ENCODE measurements at regions not wholly inside any gene's neighbourhood (a gene's known extent, or its start where the extent isn't known, plus 50 kb on each side); places are given as distances from the start of the nearest gene placed in this dataset.

DNA sequence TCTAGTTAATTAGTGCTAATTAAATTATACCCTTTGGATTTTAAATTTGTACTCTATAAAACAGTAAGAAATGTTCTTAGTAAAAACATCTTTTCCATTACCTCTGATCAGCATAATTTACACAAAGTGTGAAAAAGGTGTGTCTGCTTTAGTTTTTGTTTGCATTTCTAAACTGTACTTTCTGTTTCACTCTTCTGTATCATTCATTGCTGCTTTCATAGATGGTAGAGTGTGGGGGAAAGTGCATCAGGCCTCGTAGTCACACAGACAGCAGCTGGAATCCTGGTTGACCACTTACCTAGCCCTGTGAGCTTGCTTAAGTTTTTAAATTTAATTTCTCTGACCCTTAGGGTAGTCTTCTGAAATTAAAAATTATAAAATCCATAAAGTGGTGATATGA is 275.4 kb upstream of the PITX2 start:
- Histone ChIP-seq H3K9me3 (ENCODE audit: control insufficient read depth in 4 of 4, low read length in 3 of 4) (no peaks in the 10 kb centered on the region), H3K27ac (ENCODE audit: low read depth in 1 of 2, low read length in 2 of 2) (no peak overlapping the region), H3K36me3 (ENCODE audit: control insufficient read depth in 4 of 4, insufficient read depth in 3 of 4, low read depth in 1 of 4, low read length in 3 of 4) (no peaks in the 10 kb centered on the region), H3K27me3 (ENCODE audit: control insufficient read depth in 4 of 4, insufficient read depth in 4 of 4, low read length in 3 of 4) (peaks cover 0 to 5% (median 0%) of the 10 kb centered on the region in 4 donors), H3K4me3 (ENCODE audit: low read depth in 1 of 3, low read length in 3 of 3) (no peak overlapping the region), H3K9ac (ENCODE audit: low read depth in 1 of 2, low read length in 2 of 2) (no peak overlapping the region), H3K4me1 (ENCODE audit: control insufficient read depth in 4 of 4, insufficient read depth in 4 of 4, low read length in 3 of 4) (no peaks in the 10 kb centered on the region)
- no peak for DNase-seq (ENCODE audit: low spot score)
- TF ChIP-seq NR2F2 (IDR thresholded peaks at IDR 0.05): no peak
- TF ChIP-seq, protein P1, sequence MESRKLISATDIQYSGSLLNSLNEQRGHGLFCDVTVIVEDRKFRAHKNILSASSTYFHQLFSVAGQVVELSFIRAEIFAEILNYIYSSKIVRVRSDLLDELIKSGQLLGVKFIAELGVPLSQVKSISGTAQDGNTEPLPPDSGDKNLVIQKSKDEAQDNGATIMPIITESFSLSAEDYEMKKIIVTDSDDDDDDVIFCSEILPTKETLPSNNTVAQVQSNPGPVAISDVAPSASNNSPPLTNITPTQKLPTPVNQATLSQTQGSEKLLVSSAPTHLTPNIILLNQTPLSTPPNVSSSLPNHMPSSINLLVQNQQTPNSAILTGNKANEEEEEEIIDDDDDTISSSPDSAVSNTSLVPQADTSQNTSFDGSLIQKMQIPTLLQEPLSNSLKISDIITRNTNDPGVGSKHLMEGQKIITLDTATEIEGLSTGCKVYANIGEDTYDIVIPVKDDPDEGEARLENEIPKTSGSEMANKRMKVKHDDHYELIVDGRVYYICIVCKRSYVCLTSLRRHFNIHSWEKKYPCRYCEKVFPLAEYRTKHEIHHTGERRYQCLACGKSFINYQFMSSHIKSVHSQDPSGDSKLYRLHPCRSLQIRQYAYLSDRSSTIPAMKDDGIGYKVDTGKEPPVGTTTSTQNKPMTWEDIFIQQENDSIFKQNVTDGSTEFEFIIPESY (IDR thresholded peaks at IDR 0.05): no peak
- TF ChIP-seq RAD21 (IDR thresholded peaks at IDR 0.05): no peak
- TF ChIP-seq RXRA (IDR thresholded peaks at IDR 0.05): no peak
- WGBS: 64% methylated on average over 1 of the region's 1 CpG

DNA sequence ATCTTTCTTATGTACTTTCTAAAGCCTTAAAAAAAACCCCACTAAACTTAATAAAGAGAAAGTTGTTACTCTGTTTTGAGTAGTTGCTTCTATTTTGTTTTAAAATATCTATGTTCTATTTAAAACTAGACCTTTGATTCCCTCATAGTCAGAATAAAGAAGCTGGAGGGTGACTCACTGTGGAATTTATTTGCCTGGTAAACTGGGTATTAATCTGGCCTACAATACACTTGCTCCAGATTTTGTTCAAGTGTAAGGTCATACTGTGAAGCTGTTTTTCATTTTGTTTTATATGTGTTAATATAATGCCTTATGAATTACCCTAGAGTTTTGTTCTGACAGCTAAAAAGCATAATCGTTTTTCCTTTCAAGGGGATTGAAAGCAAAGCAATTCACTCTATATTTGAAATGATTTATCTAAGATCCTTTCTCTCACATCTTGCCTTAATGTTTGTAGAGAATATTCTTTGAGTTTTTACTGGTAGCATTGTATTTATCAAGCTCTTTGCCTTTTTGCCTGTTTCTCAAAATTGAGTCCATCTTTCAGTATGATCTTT is 277.4 kb upstream of the PITX2 start:
- H3K4me3 ChIP-seq (ENCODE audit: low read depth in 1 of 3, low read length in 3 of 3): no peak overlapping the region
- H3K9ac ChIP-seq (ENCODE audit: low read depth in 1 of 2, low read length in 2 of 2): no peak overlapping the region
- DNase-seq (ENCODE audit: low spot score): no peak
- H3K27me3 ChIP-seq (ENCODE audit: control insufficient read depth in 4 of 4, insufficient read depth in 4 of 4, low read length in 3 of 4): peaks cover 0 to 8% (median 0%) of the 10 kb centered on the region in 4 donors
- TF ChIP-seq, protein P2, sequence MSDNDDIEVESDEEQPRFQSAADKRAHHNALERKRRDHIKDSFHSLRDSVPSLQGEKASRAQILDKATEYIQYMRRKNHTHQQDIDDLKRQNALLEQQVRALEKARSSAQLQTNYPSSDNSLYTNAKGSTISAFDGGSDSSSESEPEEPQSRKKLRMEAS (IDR thresholded peaks at IDR 0.05): no peak
- TF ChIP-seq, protein P3, sequence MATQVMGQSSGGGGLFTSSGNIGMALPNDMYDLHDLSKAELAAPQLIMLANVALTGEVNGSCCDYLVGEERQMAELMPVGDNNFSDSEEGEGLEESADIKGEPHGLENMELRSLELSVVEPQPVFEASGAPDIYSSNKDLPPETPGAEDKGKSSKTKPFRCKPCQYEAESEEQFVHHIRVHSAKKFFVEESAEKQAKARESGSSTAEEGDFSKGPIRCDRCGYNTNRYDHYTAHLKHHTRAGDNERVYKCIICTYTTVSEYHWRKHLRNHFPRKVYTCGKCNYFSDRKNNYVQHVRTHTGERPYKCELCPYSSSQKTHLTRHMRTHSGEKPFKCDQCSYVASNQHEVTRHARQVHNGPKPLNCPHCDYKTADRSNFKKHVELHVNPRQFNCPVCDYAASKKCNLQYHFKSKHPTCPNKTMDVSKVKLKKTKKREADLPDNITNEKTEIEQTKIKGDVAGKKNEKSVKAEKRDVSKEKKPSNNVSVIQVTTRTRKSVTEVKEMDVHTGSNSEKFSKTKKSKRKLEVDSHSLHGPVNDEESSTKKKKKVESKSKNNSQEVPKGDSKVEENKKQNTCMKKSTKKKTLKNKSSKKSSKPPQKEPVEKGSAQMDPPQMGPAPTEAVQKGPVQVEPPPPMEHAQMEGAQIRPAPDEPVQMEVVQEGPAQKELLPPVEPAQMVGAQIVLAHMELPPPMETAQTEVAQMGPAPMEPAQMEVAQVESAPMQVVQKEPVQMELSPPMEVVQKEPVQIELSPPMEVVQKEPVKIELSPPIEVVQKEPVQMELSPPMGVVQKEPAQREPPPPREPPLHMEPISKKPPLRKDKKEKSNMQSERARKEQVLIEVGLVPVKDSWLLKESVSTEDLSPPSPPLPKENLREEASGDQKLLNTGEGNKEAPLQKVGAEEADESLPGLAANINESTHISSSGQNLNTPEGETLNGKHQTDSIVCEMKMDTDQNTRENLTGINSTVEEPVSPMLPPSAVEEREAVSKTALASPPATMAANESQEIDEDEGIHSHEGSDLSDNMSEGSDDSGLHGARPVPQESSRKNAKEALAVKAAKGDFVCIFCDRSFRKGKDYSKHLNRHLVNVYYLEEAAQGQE (IDR thresholded peaks at IDR 0.05): no peak
- TF ChIP-seq EGR1 (IDR thresholded peaks at IDR 0.05; ENCODE audit: low read depth in 2 of 2) (no peak), YY1 (IDR thresholded peaks at IDR 0.05) (no peak), SP1 (IDR thresholded peaks at IDR 0.05) (no peak), HNF4A (conservative IDR thresholded peaks at IDR 0.05) (no peak), FOXA1 (IDR thresholded peaks at IDR 0.05) (no peak), RXRA (IDR thresholded peaks at IDR 0.05) (no peak), GABPA (IDR thresholded peaks at IDR 0.05 in 1 of 2, conservative IDR thresholded peaks at IDR 0.05 in 1 of 2) (no peak), TAF1 (conservative IDR thresholded peaks at IDR 0.05) (no peak), NR2F2 (IDR thresholded peaks at IDR 0.05) (no peak), JUND (IDR thresholded peaks at IDR 0.05) (no peak), RAD21 (IDR thresholded peaks at IDR 0.05) (no peak), FOXA2 (IDR thresholded peaks at IDR 0.05) (no peak), HNF4G (IDR thresholded peaks at IDR 0.05) (no peak)
- TF ChIP-seq, protein P1 (IDR thresholded peaks at IDR 0.05): no peak
- TF ChIP-seq, protein P4, sequence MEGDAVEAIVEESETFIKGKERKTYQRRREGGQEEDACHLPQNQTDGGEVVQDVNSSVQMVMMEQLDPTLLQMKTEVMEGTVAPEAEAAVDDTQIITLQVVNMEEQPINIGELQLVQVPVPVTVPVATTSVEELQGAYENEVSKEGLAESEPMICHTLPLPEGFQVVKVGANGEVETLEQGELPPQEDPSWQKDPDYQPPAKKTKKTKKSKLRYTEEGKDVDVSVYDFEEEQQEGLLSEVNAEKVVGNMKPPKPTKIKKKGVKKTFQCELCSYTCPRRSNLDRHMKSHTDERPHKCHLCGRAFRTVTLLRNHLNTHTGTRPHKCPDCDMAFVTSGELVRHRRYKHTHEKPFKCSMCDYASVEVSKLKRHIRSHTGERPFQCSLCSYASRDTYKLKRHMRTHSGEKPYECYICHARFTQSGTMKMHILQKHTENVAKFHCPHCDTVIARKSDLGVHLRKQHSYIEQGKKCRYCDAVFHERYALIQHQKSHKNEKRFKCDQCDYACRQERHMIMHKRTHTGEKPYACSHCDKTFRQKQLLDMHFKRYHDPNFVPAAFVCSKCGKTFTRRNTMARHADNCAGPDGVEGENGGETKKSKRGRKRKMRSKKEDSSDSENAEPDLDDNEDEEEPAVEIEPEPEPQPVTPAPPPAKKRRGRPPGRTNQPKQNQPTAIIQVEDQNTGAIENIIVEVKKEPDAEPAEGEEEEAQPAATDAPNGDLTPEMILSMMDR (IDR thresholded peaks at IDR 0.05; ENCODE audit: low read depth, low read length, missing input control): no peak
- TF ChIP-seq, protein P5, sequence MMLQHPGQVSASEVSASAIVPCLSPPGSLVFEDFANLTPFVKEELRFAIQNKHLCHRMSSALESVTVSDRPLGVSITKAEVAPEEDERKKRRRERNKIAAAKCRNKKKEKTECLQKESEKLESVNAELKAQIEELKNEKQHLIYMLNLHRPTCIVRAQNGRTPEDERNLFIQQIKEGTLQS (IDR thresholded peaks at IDR 0.05): no peak
- WGBS: 35% methylated on average over 1 of the region's 1 CpG
- no peak overlapping the region for H3K27ac ChIP-seq (ENCODE audit: low read depth in 1 of 2, low read length in 2 of 2)
- H3K4me1 ChIP-seq (ENCODE audit: control insufficient read depth in 4 of 4, insufficient read depth in 4 of 4, low read length in 3 of 4): no peaks in the 10 kb centered on the region
- H3K36me3 ChIP-seq (ENCODE audit: control insufficient read depth in 4 of 4, insufficient read depth in 3 of 4, low read depth in 1 of 4, low read length in 3 of 4): no peaks in the 10 kb centered on the region
- no peaks in the 10 kb centered on the region for H3K9me3 ChIP-seq (ENCODE audit: control insufficient read depth in 4 of 4, low read length in 3 of 4)

All from liver (tissue), 8 donors.